Neural progenitor cell (in vitro differentiated cells): ENCODE measurements at regions not wholly inside any gene's neighbourhood (a gene's known extent, or its start where the extent isn't known, plus 50 kb on each side); places are given as distances from the start of the nearest gene placed in this dataset.

ENCODE experiments used
- DNase-seq: peaks from one replicate; pipeline ENCODE4 v3.0.0-alpha.2; 2016; ENCODE audit warnings: low spot score
- H2AFZ ChIP-seq: fragments of 200-600 bp; sonication (generic); replicated peaks from 2 replicates; pipeline ENCODE4 v1.6.1; 2016; ENCODE audit warnings: antibody characterized with exemption
- H3F3A ChIP-seq: fragments of 200-600 bp; sonication (generic); 2 replicates; pipeline ENCODE4 v1.6.1; 2016; ENCODE audit warnings: antibody characterized with exemption, low read depth
- H3K27ac ChIP-seq: fragments of 200-600 bp; sonication (generic); 2 replicates; pipeline ENCODE4 v1.5.1; 2016; ENCODE audit warnings: mild to moderate bottlenecking
- H3K27me3 ChIP-seq: fragments of 200-600 bp; sonication (generic); 2 replicates; pipeline ENCODE4 v1.6.1; 2016; ENCODE audit warnings: mild to moderate bottlenecking, moderate library complexity
- H3K36me3 ChIP-seq: fragments of 200-600 bp; sonication (generic); 2 replicates; pipeline ENCODE4 v1.5.1; 2016
- H3K4me1 ChIP-seq: fragments of 200-600 bp; sonication (generic); 2 replicates; pipeline ENCODE4 v1.6.1; 2016; ENCODE audit warnings: mixed run types
- H3K4me2 ChIP-seq: fragments of 200-600 bp; sonication (generic); 2 replicates; pipeline ENCODE4 v1.6.1; 2016
- H3K4me3 ChIP-seq: fragments of 200-600 bp; sonication (generic); 2 replicates; pipeline ENCODE4 v1.5.1; 2016
- H3K79me2 ChIP-seq: fragments of 200-600 bp; sonication (generic); 2 replicates; pipeline ENCODE4 v1.6.1; 2016; ENCODE audit warnings: low read depth
- H3K9ac ChIP-seq: fragments of 200-600 bp; sonication (generic); 2 replicates; pipeline ENCODE4 v1.6.1; 2016
- H3K9me3 ChIP-seq: fragments of 200-600 bp; sonication (generic); 2 replicates; pipeline ENCODE4 v1.5.1; 2016; ENCODE audit warnings: low read depth
- H4K20me1 ChIP-seq: fragments of 200-600 bp; sonication (generic); 2 replicates; pipeline ENCODE4 v1.6.1; 2016; ENCODE audit warnings: low read depth
- H3K27ac Mint-ChIP-seq: 3 replicates; pipeline ENCODE4 v1.8.0; 2021; ENCODE audit warnings: mixed read lengths
- H3K27me3 Mint-ChIP-seq: 2 replicates; pipeline ENCODE4 v1.8.0; 2022; ENCODE audit warnings: low read depth, mild to moderate bottlenecking, inconsistent platforms, moderate library complexity, mixed read lengths; ENCODE audit not compliant: insufficient read depth
- H3K36me3 Mint-ChIP-seq: 3 replicates; pipeline ENCODE4 v1.8.0; 2021; ENCODE audit warnings: mixed read lengths
- H3K4me1 Mint-ChIP-seq: 3 replicates; pipeline ENCODE4 v1.8.0; 2021; ENCODE audit warnings: mixed read lengths
- H3K4me3 Mint-ChIP-seq: 3 replicates; pipeline ENCODE4 v1.8.0; 2021; ENCODE audit warnings: mild to moderate bottlenecking, moderate library complexity, mixed read lengths
- H3K9me3 Mint-ChIP-seq: 3 replicates; pipeline ENCODE4 v1.8.0; 2020; ENCODE audit warnings: mixed read lengths
- CTCF ChIP-seq: fragments of 200-600 bp; sonication (generic); IDR thresholded peaks from 2 replicates; pipeline ENCODE4 v1.5.1; 2017; ENCODE audit warnings: antibody characterized with exemption, mild to moderate bottlenecking
- EZH2 ChIP-seq: fragments of 200-600 bp; sonication (generic); IDR thresholded peaks from 2 replicates; pipeline ENCODE4 v1.6.1; 2017; ENCODE audit warnings: antibody characterized with exemption, mild to moderate bottlenecking, moderate library complexity
- EZH2phosphoT487 ChIP-seq: fragments of 200-600 bp; sonication (generic); IDR thresholded peaks from 2 replicates; pipeline ENCODE4 v1.6.1; 2017; ENCODE audit warnings: antibody characterized with exemption

- Mint-ChIP-seq H3K36me3 (no peaks in the 10 kb centered on the region), H3K4me3 (no peak overlapping the region), H3K27me3 (peaks cover 3% of the 10 kb centered on the region), H3K4me1 (peaks cover 6% of the 10 kb centered on the region), H3K9me3 (peaks cover 6% of the 10 kb centered on the region), H3K27ac (no peak overlapping the region)
- Histone ChIP-seq H3K27ac (no peak overlapping the region), H2AFZ (no peak overlapping the region), H3K4me2 (no peak overlapping the region), H3F3A (no peaks in the 10 kb centered on the region), H3K9me3 (no peaks in the 10 kb centered on the region), H4K20me1 (no peaks in the 10 kb centered on the region), H3K9ac (no peak overlapping the region), H3K79me2 (no peaks in the 10 kb centered on the region), H3K36me3 (no peaks in the 10 kb centered on the region), H3K27me3 (no peaks in the 10 kb centered on the region), H3K4me1 (no peaks in the 10 kb centered on the region), H3K4me3 (no peak overlapping the region)
- no peak for TF ChIP-seq EZH2phosphoT487
- TF ChIP-seq EZH2: no peak
- no peak for TF ChIP-seq CTCF
- DNase-seq: no peak
These were observed 330.0 kb upstream of the SOX9 start for GRCh38 chr17:71790791-71791190.

GRCh38 chr17:71791311-71791710, 329.5 kb upstream of the SOX9 start:
- no peaks in the 10 kb centered on the region for H3K36me3 ChIP-seq
- H3K27ac ChIP-seq: no peak overlapping the region
- H3K9ac ChIP-seq: no peak overlapping the region
- peaks cover 6% of the 10 kb centered on the region for H3K9me3 Mint-ChIP-seq
- H3K4me2 ChIP-seq: no peak overlapping the region
- H3K4me1 ChIP-seq: no peaks in the 10 kb centered on the region
- H3K4me3 ChIP-seq: no peak overlapping the region
- no peaks in the 10 kb centered on the region for H3K36me3 Mint-ChIP-seq
- H4K20me1 ChIP-seq: no peaks in the 10 kb centered on the region
- no peak for TF ChIP-seq EZH2phosphoT487
- no peak for TF ChIP-seq EZH2
- no peak for TF ChIP-seq CTCF
- H2AFZ ChIP-seq: no peak overlapping the region
- DNase-seq: no peak
- H3K27ac Mint-ChIP-seq: no peak overlapping the region
- no peaks in the 10 kb centered on the region for H3F3A ChIP-seq
- H3K4me1 Mint-ChIP-seq: peaks cover 6% of the 10 kb centered on the region
- peaks cover 3% of the 10 kb centered on the region for H3K27me3 Mint-ChIP-seq
- H3K9me3 ChIP-seq: no peaks in the 10 kb centered on the region
- no peaks in the 10 kb centered on the region for H3K27me3 ChIP-seq
- no peaks in the 10 kb centered on the region for H3K79me2 ChIP-seq
- H3K4me3 Mint-ChIP-seq: no peak overlapping the region

GRCh38 chr17:71792966-71793365, 327.9 kb upstream of the SOX9 start:
- no peak overlapping the region for H3K27ac Mint-ChIP-seq
- peak; percentile 10 for DNase-seq
- no peaks in the 10 kb centered on the region for H3K27me3 ChIP-seq

More at GRCh38 chr17:71792966-71793365, 327.9 kb upstream of the SOX9 start:
- peaks cover 3% of the 10 kb centered on the region for H3K27me3 Mint-ChIP-seq
- H3K4me3 Mint-ChIP-seq: no peak overlapping the region
- TF ChIP-seq CTCF: no peak
- no peak for TF ChIP-seq EZH2phosphoT487
- TF ChIP-seq EZH2: no peak
- peaks cover 6% of the 10 kb centered on the region for H3K9me3 Mint-ChIP-seq
- Histone ChIP-seq H3K4me2 (no peak overlapping the region), H3K9ac (no peak overlapping the region), H4K20me1 (no peaks in the 10 kb centered on the region), H3K79me2 (no peaks in the 10 kb centered on the region), H3K36me3 (no peaks in the 10 kb centered on the region), H2AFZ (no peak overlapping the region), H3K27ac (no peak overlapping the region), H3K9me3 (no peaks in the 10 kb centered on the region), H3K4me3 (no peak overlapping the region), H3F3A (no peaks in the 10 kb centered on the region), H3K4me1 (no peaks in the 10 kb centered on the region)
- H3K36me3 Mint-ChIP-seq: no peaks in the 10 kb centered on the region
- peaks cover 6% of the 10 kb centered on the region for H3K4me1 Mint-ChIP-seq
